ENCODE measurements at regions not wholly inside any gene's neighbourhood (a gene's known extent, or its start where the extent isn't known, plus 50 kb on each side); places are given as distances from the start of the nearest gene placed in this dataset.
"Not testable (repeated sequence)": the region's sequence is repeated elsewhere in the genome, so short reads cannot be mapped to it uniquely, and the experiment has no call there.

GRCh38 chr13:54733639-54734038 lies 1705.0 kb downstream of the OLFM4 start:
- H3K27me3 ChIP-seq (replicated peaks in 1 of 4; ENCODE audit: control extremely low read depth in 1 of 4, control insufficient read depth in 3 of 4, insufficient read depth in 4 of 4, low read length in 3 of 4): no peaks in the 10 kb centered on the region
- CTCF ChIA-PET: no interaction called here
- no peak overlapping the region for H3K4me2 ChIP-seq (replicated peaks; ENCODE audit: low read depth, low read length, poor library complexity, severe bottlenecking)
- H3K4me1 ChIP-seq (ENCODE audit: control insufficient read depth in 2 of 2, insufficient read depth in 2 of 2, low read length in 2 of 2): no peaks in the 10 kb centered on the region
- Mint-ChIP-seq H3K4me3 (no peak overlapping the region), H3K4me1 (no peaks in the 10 kb centered on the region), H3K27me3 (no peaks in the 10 kb centered on the region), H3K9me3 (ENCODE audit: insufficient read depth) (peaks cover 7% of the 10 kb centered on the region), H3K27ac (no peak overlapping the region)
- ATAC-seq (ENCODE audit: low read depth): no peak
- no peak overlapping the region for H3K27ac ChIP-seq (ENCODE audit: low read length in 2 of 2)
- H3K36me3 ChIP-seq (replicated peaks in 1 of 2; ENCODE audit: control extremely low read depth in 1 of 2, control insufficient read depth in 1 of 2, extremely low read depth in 1 of 2, insufficient read depth in 2 of 2, low read length in 1 of 2): no peaks in the 10 kb centered on the region
- WGBS (ENCODE audit: insufficient coverage): 67% methylated on average over 3 of the region's 5 CpGs
- TF ChIP-seq CTCF (IDR thresholded peaks at IDR 0.05) (peak; percentile 3), EZH2 (IDR thresholded peaks at IDR 0.05; ENCODE audit: borderline replicate concordance, insufficient read depth, low read depth, low read length, poor library complexity, severe bottlenecking) (no peak)
- H4K20me1 ChIP-seq (ENCODE audit: control insufficient read depth, insufficient read depth, low read length, poor library complexity, severe bottlenecking): no peaks in the 10 kb centered on the region
- DNase-seq: no peak
- no peak overlapping the region for H3K9ac ChIP-seq (ENCODE audit: low read length)
- no peak overlapping the region for H3K4me3 ChIP-seq (ENCODE audit: control extremely low read depth in 1 of 5, extremely low read depth in 1 of 5, insufficient read depth in 1 of 5, low read depth in 2 of 5, low read length in 4 of 5)
- intact Hi-C loops (cut with micrococcal nuclease): no loop called here
- POLR2A ChIA-PET: no interaction called here
- no peak overlapping the region for H2AFZ ChIP-seq (ENCODE audit: insufficient read depth, low read depth, low read length, poor library complexity, severe bottlenecking)
- H3K9me3 ChIP-seq (ENCODE audit: control extremely low read depth in 1 of 3, control insufficient read depth in 2 of 3, insufficient read depth in 1 of 3, low read length in 2 of 3): peaks cover 0 to 7% (median 0%) of the 10 kb centered on the region in 3 donors
- no peaks in the 10 kb centered on the region for H3K79me2 ChIP-seq (ENCODE audit: control insufficient read depth, insufficient read depth, low read length)

GRCh38 chr13:54737211-54737610 lies 1708.6 kb downstream of the OLFM4 start:
- H3K9me3 ChIP-seq (ENCODE audit: control extremely low read depth in 1 of 3, control insufficient read depth in 2 of 3, insufficient read depth in 1 of 3, low read length in 2 of 3); DNase-seq; H3K9me3 Mint-ChIP-seq (ENCODE audit: insufficient read depth); CTCF ChIA-PET; ATAC-seq (ENCODE audit: low read depth); intact Hi-C loops (cut with micrococcal nuclease); H3K4me3 Mint-ChIP-seq; H3K9ac ChIP-seq (ENCODE audit: low read length); H3K27ac ChIP-seq (ENCODE audit: low read length in 2 of 2); H3K4me1 Mint-ChIP-seq; H3K36me3 ChIP-seq (replicated peaks in 1 of 2; ENCODE audit: control extremely low read depth in 1 of 2, control insufficient read depth in 1 of 2, extremely low read depth in 1 of 2, insufficient read depth in 2 of 2, low read length in 1 of 2); H3K27me3 ChIP-seq (replicated peaks in 1 of 4; ENCODE audit: control extremely low read depth in 1 of 4, control insufficient read depth in 3 of 4, insufficient read depth in 4 of 4, low read length in 3 of 4); H3K27ac Mint-ChIP-seq; H4K20me1 ChIP-seq (ENCODE audit: control insufficient read depth, insufficient read depth, low read length, poor library complexity, severe bottlenecking); H2AFZ ChIP-seq (ENCODE audit: insufficient read depth, low read depth, low read length, poor library complexity, severe bottlenecking); H3K4me2 ChIP-seq (replicated peaks; ENCODE audit: low read depth, low read length, poor library complexity, severe bottlenecking); H3K79me2 ChIP-seq (ENCODE audit: control insufficient read depth, insufficient read depth, low read length); H3K27me3 Mint-ChIP-seq; H3K4me1 ChIP-seq (ENCODE audit: control insufficient read depth in 2 of 2, insufficient read depth in 2 of 2, low read length in 2 of 2); POLR2A ChIA-PET; H3K4me3 ChIP-seq (ENCODE audit: control extremely low read depth in 1 of 5, extremely low read depth in 1 of 5, insufficient read depth in 1 of 5, low read depth in 2 of 5, low read length in 4 of 5): not testable (repeated sequence)
- WGBS (ENCODE audit: insufficient coverage): 91% methylated on average over 7 of the region's 21 CpGs

Data from B cell (primary cell).